Breast epithelium (tissue), 3 donors: ENCODE measurements at regions not wholly inside any gene's neighbourhood (a gene's known extent, or its start where the extent isn't known, plus 50 kb on each side); places are given as distances from the start of the nearest gene placed in this dataset.

Source experiments
- POLR2A ChIP-seq: fragments of 450-650 bp; IDR thresholded peaks from one replicate; pipeline ENCODE4 v1.6.1; 2016; ENCODE audit warnings: antibody characterized with exemption, mild to moderate bottlenecking, moderate library complexity
- POLR2AphosphoS5 ChIP-seq, 3 donors: sonication (generic); formaldehyde crosslinking; IDR thresholded peaks; one replicate each; pipeline ENCODE4 v1.6.1; 2017; ENCODE audit warnings: antibody characterized with exemption in 3 of 3
- TF ChIP-seq, protein P1 (sequence below), 3 donors: fragments of 450-650 bp; IDR thresholded peaks; one replicate each; pipeline ENCODE4 v1.5.1; 2016 to 2017; ENCODE audit warnings: antibody characterized with exemption in 3 of 3, mild to moderate bottlenecking in 3 of 3, moderate library complexity in 3 of 3

DNA sequence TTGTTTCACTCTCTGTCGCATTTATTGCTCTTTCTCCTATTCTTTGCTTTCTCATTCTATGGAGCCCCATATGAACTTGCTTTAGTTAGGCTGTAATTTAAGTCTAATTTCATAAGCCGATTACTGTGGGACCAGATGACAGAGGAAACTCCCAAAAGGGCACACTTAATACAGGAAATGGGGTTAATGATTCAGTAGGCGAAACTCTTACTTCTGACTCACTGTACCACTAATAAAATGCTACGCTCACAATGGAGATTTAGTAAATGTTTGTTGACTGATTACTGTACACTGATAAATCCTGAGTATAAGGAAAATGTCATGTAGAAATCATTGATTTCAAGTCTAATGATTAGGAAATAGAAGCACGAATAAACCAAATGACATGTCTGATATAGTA lies 276.4 kb downstream of the KLF5 start:
- TF ChIP-seq, protein P1, sequence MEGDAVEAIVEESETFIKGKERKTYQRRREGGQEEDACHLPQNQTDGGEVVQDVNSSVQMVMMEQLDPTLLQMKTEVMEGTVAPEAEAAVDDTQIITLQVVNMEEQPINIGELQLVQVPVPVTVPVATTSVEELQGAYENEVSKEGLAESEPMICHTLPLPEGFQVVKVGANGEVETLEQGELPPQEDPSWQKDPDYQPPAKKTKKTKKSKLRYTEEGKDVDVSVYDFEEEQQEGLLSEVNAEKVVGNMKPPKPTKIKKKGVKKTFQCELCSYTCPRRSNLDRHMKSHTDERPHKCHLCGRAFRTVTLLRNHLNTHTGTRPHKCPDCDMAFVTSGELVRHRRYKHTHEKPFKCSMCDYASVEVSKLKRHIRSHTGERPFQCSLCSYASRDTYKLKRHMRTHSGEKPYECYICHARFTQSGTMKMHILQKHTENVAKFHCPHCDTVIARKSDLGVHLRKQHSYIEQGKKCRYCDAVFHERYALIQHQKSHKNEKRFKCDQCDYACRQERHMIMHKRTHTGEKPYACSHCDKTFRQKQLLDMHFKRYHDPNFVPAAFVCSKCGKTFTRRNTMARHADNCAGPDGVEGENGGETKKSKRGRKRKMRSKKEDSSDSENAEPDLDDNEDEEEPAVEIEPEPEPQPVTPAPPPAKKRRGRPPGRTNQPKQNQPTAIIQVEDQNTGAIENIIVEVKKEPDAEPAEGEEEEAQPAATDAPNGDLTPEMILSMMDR (IDR thresholded peaks at IDR 0.05): no peak
- TF ChIP-seq POLR2A: no peak
- TF ChIP-seq POLR2AphosphoS5 (IDR thresholded peaks at IDR 0.05): no peak
